Heart right ventricle (tissue), 16 donors: ENCODE measurements at regions not wholly inside any gene's neighbourhood (a gene's known extent, or its start where the extent isn't known, plus 50 kb on each side); places are given as distances from the start of the nearest gene placed in this dataset.

Experiments
- ATAC-seq, 8 donors: fragments of 200-7000 bp; cut with Tn5 transposase; one replicate each; pipeline ENCODE4 v1.9.1; 2020; ENCODE audit warnings: mild to moderate bottlenecking in 8 of 8, moderate library complexity in 8 of 8, moderate number of reproducible peaks in 1 of 8
- DNase-seq, 2 donors: peaks; one replicate each; pipeline ENCODE4 v3.0.0-alpha.2; 2020
- H3K27ac ChIP-seq, 10 donors: fragments of 200-600 bp; sonication (generic) in 2 of 10; one replicate each; pipeline versions ENCODE4 v1.5.0 to v1.8.0; 2020 to 2022; ENCODE audit warnings: mild to moderate bottlenecking in 3 of 10
- H3K27me3 ChIP-seq, 7 donors: fragments of 200-600 bp; one replicate each; pipeline ENCODE4 v1.8.0; 2021 to 2022; ENCODE audit warnings: mild to moderate bottlenecking in 2 of 7
- H3K36me3 ChIP-seq, 9 donors: fragments of 200-600 bp; sonication (generic) in 1 of 9; one replicate each; pipeline versions ENCODE4 v1.5.0 to v1.8.0; 2020 to 2022; ENCODE audit warnings: mild to moderate bottlenecking in 2 of 9
- H3K4me1 ChIP-seq, 9 donors: fragments of 200-600 bp; sonication (generic) in 1 of 9; one replicate each; pipeline versions ENCODE4 v1.5.0 to v1.8.0; 2020 to 2022; ENCODE audit warnings: mild to moderate bottlenecking in 4 of 9
- H3K4me3 ChIP-seq, 10 donors: fragments of 200-600 bp; sonication (generic) in 2 of 10; one replicate each; pipeline versions ENCODE4 v1.5.0 to v1.8.0; 2020 to 2022; ENCODE audit warnings: mild to moderate bottlenecking in 7 of 10, moderate library complexity in 2 of 10
- H3K9me3 ChIP-seq, 11 donors: fragments of 200-600 bp in 10 of 11; sonication (generic) in 2 of 11; one replicate each; pipeline versions ENCODE4 v1.5.0 to v1.8.0; 2013 to 2022; ENCODE audit warnings: mild to moderate bottlenecking in 2 of 11, control low read depth in 1 of 11, moderate library complexity in 1 of 11
- CTCF ChIP-seq, 9 donors: fragments of 200-600 bp; sonication (generic) in 2 of 9; IDR thresholded peaks; one replicate each; pipeline versions ENCODE4 v1.5.0 to v1.8.0; 2021 to 2022; ENCODE audit warnings: antibody characterized with exemption in 9 of 9, mild to moderate bottlenecking in 5 of 9, moderate library complexity in 1 of 9
- WGBS, 2 donors: extraction: QIAGEN DNeasy Blood & Tissue Kit; methylation state at CpG; one replicate each; pipeline ENCODE4 v1.1.7; 2013; ENCODE audit warnings: inconsistent platforms in 1 of 2; 5-methylcytosine and 5-hydroxymethylcytosine counted together
- intact Hi-C, 10 donors: fragments of 100-400 bp; cut with DNase I; formaldehyde crosslinking; loops; one replicate each; pipeline versions ENCODE4 v1.11.1 to v1.14.2; 2022
- donor health status: Arrhythmogenic right ventricular cardiomyopathy.
- donor health status: ischemic (EF 13 %, LVEDD 7.1; RV severe dilation, severe dysfunction).
- donor health status: healthy with polysubstance abuse.
- donor health status: DM: no; HTN: yes; CAD: no.
- donor health status: DM: no; HTN: no; CAD: no.
- donor health status: ischemic (EF 25% LVEDD 6.9; RV normal size, moderate dysfunction).
- donor health status: ischemic (EF 25% LVEDD 5.7; RV mildly dilated, moderate dysfunction).
- donor health status: healthy.
- donor health status: DM: yes; HTN: yes; CAD: no.
- donor health status: Ischemic cardiomyopathy.
- donor health status: ischemic (EF 35%, LVEDD 5.7; RV mildly dilated, moderate dysfunction).
- donor health status: nonischemic (EF 11% LVEDD 7.7; RV severe dilation, severe dysfunction).
- donor health status: DM: yes; HTN: yes; CAD: no.
- donor health status: PGD.
- donor health status: ischemic (EF 29% LVEDD 5.4; RV normal size, mild dysfunction).
- donor health status: nonischemic (EF 23%, LVEDD 6.1; RV moderate dilation, normal function).

GRCh38 chr18:27793013-27793785 is 383.7 kb downstream of the CDH2 start:
- H3K4me1 ChIP-seq = no peaks in the 10 kb centered on the region
- WGBS, 2 donors = 78 to 87% methylated on average over 7 of the region's 7 CpGs
- intact Hi-C loops = no loop called here

GRCh38 chr18:27789406-27789805 is 387.5 kb downstream of the CDH2 start:
- Histone ChIP-seq H3K4me3 (no peak overlapping the region), H3K27me3 (no peaks in the 10 kb centered on the region), H3K4me1 (no peaks in the 10 kb centered on the region), H3K27ac (no peak overlapping the region), H3K36me3 (no peaks in the 10 kb centered on the region), H3K9me3 (peaks cover 0 to 7% (median 0%) of the 10 kb centered on the region in 11 donors)
- intact Hi-C loops = loop anchor here in 1 of 10 donors (10.0 kb wide), 1 partner anchor 395 kb away; no protein-coding TSS in a partner anchor
- ATAC-seq = no peak
- no peak for TF ChIP-seq CTCF (IDR thresholded peaks at IDR 0.05)
- 94 to 96% methylated on average over 1 of the region's 1 CpG for WGBS, 2 donors
- no peak for DNase-seq

More at GRCh38 chr18:27793013-27793785, 383.7 kb downstream of the CDH2 start:
- Histone ChIP-seq H3K27ac (no peak overlapping the region), H3K36me3 (no peaks in the 10 kb centered on the region), H3K4me3 (no peak overlapping the region), H3K27me3 (no peaks in the 10 kb centered on the region), H3K9me3 (no peaks in the 10 kb centered on the region)
- DNase-seq = no peak
- ATAC-seq = no peak
- no peak for TF ChIP-seq CTCF (IDR thresholded peaks at IDR 0.05)

GRCh38 chr18:27787547-27787946 is 389.4 kb downstream of the CDH2 start:
- ATAC-seq (no peak), DNase-seq (no peak)
- Histone ChIP-seq H3K9me3 (peaks cover 0 to 7% (median 0%) of the 10 kb centered on the region in 11 donors), H3K27me3 (no peaks in the 10 kb centered on the region), H3K36me3 (no peaks in the 10 kb centered on the region), H3K4me3 (no peak overlapping the region), H3K4me1 (no peaks in the 10 kb centered on the region), H3K27ac (no peak overlapping the region)
- 45 to 47% methylated on average over 1 of the region's 1 CpG for WGBS, 2 donors
- intact Hi-C loops = loop anchor here in 1 of 10 donors (10.0 kb wide), 1 partner anchor 397 kb away; no protein-coding TSS in a partner anchor
- no peak for TF ChIP-seq CTCF (IDR thresholded peaks at IDR 0.05)

- H3K4me3 ChIP-seq = no peak overlapping the region
- ATAC-seq = no peak
- H3K27me3 ChIP-seq = no peaks in the 10 kb centered on the region
- no peak for TF ChIP-seq CTCF (IDR thresholded peaks at IDR 0.05)
- intact Hi-C loops = loop anchor here in 1 of 10 donors (10.0 kb wide), 1 partner anchor 399 kb away; no protein-coding TSS in a partner anchor
- H3K9me3 ChIP-seq = peaks cover 0 to 7% (median 0%) of the 10 kb centered on the region in 11 donors
- DNase-seq = no peak
- no peaks in the 10 kb centered on the region for H3K4me1 ChIP-seq
- H3K36me3 ChIP-seq = no peaks in the 10 kb centered on the region
- 83 to 86% methylated on average over 16 of the region's 16 CpGs for WGBS, 2 donors
- H3K27ac ChIP-seq = no peak overlapping the region
These were observed 391.0 kb downstream of the CDH2 start for GRCh38 chr18:27785815-27786471.
